Stomach (tissue), 8 donors: ENCODE measurements at regions not wholly inside any gene's neighbourhood (a gene's known extent, or its start where the extent isn't known, plus 50 kb on each side); places are given as distances from the start of the nearest gene placed in this dataset.

ENCODE experiments used
- DNase-seq, 2 donors: peaks; one replicate each; pipeline versions ENCODE4 v3.0.0 to v3.0.0-alpha.2; 2013 to 2019
- H3K27ac ChIP-seq, 5 donors: fragments of 200-600 bp in 4 of 5; sonication (generic) in 4 of 5; one replicate each; pipeline ENCODE4 v1.5.1; 2013 to 2019; ENCODE audit warnings: mild to moderate bottlenecking in 1 of 5, moderate library complexity in 1 of 5
- H3K27me3 ChIP-seq, 3 donors: fragments of 200-600 bp; sonication (generic); one replicate each; pipeline ENCODE4 v1.5.1; 2017 to 2019; ENCODE audit warnings: mixed run types in 1 of 3
- H3K36me3 ChIP-seq, 4 donors: fragments of 200-600 bp; sonication (generic); 1 replicate in 3 of 4; 2 replicates in 1 of 4; pipeline ENCODE4 v1.5.1; 2016 to 2019
- H3K4me1 ChIP-seq, 4 donors: fragments of 200-600 bp; sonication (generic); one replicate each; pipeline ENCODE4 v1.5.1; 2016 to 2019
- H3K4me3 ChIP-seq, 4 donors: fragments of 200-600 bp; sonication (generic) in 3 of 4; one replicate each; pipeline ENCODE4 v1.5.1; 2016 to 2019; ENCODE audit warnings: mild to moderate bottlenecking in 1 of 4
- H3K9me3 ChIP-seq, 4 donors: fragments of 200-600 bp; sonication (generic); one replicate each; pipeline ENCODE4 v1.5.1; 2016 to 2019
- EP300 ChIP-seq: sonication (generic); formaldehyde crosslinking; IDR thresholded peaks from one replicate; pipeline ENCODE4 v1.6.1; 2017; ENCODE audit warnings: antibody characterized with exemption
- POLR2A ChIP-seq, 4 donors: fragments of 450-650 bp; IDR thresholded peaks; one replicate each; pipeline ENCODE4 v1.6.1; 2016; ENCODE audit warnings: antibody characterized with exemption in 4 of 4, control low read depth in 2 of 4, mild to moderate bottlenecking in 1 of 4, moderate library complexity in 1 of 4
- POLR2AphosphoS5 ChIP-seq, 3 donors: sonication (generic); formaldehyde crosslinking; IDR thresholded peaks; one replicate each; pipeline ENCODE4 v1.6.1; 2016; ENCODE audit warnings: antibody characterized with exemption in 3 of 3
- WGBS, 5 donors: extraction: QIAGEN DNeasy Blood & Tissue Kit in 3 of 5; methylation state at CpG; one replicate each; pipeline versions ENCODE4 v1.1.5 to v1.1.7; 2013 to 2018; 5-methylcytosine and 5-hydroxymethylcytosine counted together
- intact Hi-C: fragments of 100-400 bp; cut with DNase I; formaldehyde crosslinking; loops from one replicate; pipeline ENCODE4 v1.15.1; 2023; ENCODE audit warnings: low total_unique reads
- TF ChIP-seq, protein P1 (sequence below), 7 experiments: fragments of 450-650 bp in 4 of 7; fragments of 200-600 bp in 3 of 7; sonication (generic) in 3 of 7; IDR thresholded peaks; one replicate each; pipeline ENCODE4 v1.5.1; 2016 to 2019; ENCODE audit warnings: antibody characterized with exemption in 7 of 7, control low read depth in 2 of 7, mild to moderate bottlenecking in 1 of 7
- donor health status: healthy with polysubstance abuse.
- donor health status: Bipolar disorder and iron deficiency.
- donor health status: healthy.

DNA sequence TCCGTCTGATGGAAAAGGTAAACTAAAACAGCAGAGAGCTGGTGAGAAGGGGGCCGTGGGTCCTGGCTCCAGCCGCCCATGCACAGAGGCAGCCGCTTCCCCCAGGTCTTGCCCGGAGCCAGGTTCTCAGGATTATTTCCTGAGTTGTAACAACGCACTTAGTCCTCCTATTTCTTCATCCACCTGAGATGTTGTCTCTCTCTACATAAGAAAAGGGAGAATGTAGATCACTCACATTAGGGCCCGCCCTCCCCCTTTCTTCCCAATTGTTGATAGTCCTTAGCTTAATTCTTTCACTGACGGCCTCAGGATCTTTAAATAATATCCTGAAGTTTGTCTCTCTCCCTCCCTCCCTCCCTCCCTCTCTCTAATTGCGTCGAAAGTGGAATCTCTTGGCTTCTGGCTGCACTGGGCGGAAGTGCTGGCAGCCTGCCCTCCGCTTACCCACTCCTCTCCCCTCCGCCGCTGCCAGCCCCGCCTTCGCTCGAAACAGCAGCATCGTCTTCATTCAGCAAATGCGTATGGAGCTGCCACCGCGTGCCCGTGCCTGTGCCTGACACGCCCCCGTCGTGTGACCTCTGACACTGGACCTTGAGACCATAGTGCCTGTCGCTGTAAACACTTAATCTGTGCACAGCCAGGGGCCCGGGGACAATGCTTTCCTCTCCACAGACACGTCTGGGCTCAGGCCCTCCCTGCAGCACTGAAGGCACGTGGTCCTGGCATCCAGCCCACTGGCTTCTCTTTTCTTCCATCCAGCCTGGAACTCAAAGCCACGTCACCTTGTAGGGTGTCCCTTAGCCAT lies 174.5 kb upstream of the PPP2R2D start:
- Histone ChIP-seq H3K27ac (no peak overlapping the region), H3K9me3 (no peaks in the 10 kb centered on the region), H3K4me3 (peak overlapping the region in 3 of 4 donors; percentile 1 to 12 (median 11)), H3K36me3 (no peaks in the 10 kb centered on the region), H3K27me3 (peaks cover 0 to 22% (median 0%) of the 10 kb centered on the region in 3 donors), H3K4me1 (peaks cover 0 to 12% (median 10%) of the 10 kb centered on the region in 4 donors)
- DNase-seq = peak; percentile 43 to 90
- TF ChIP-seq, protein P1, sequence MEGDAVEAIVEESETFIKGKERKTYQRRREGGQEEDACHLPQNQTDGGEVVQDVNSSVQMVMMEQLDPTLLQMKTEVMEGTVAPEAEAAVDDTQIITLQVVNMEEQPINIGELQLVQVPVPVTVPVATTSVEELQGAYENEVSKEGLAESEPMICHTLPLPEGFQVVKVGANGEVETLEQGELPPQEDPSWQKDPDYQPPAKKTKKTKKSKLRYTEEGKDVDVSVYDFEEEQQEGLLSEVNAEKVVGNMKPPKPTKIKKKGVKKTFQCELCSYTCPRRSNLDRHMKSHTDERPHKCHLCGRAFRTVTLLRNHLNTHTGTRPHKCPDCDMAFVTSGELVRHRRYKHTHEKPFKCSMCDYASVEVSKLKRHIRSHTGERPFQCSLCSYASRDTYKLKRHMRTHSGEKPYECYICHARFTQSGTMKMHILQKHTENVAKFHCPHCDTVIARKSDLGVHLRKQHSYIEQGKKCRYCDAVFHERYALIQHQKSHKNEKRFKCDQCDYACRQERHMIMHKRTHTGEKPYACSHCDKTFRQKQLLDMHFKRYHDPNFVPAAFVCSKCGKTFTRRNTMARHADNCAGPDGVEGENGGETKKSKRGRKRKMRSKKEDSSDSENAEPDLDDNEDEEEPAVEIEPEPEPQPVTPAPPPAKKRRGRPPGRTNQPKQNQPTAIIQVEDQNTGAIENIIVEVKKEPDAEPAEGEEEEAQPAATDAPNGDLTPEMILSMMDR (IDR thresholded peaks at IDR 0.05) = no peak
- TF ChIP-seq POLR2AphosphoS5 (IDR thresholded peaks at IDR 0.05) (no peak), POLR2A (IDR thresholded peaks at IDR 0.05) (no peak), EP300 (no peak)
- intact Hi-C loops = no loop called here
- 16 to 28% (median 18%) methylated on average over 30 of the region's 30 CpGs for WGBS, 5 donors

GRCh38 chr10:131726967-131727366 lies 173.8 kb upstream of the PPP2R2D start:
- H3K4me3 ChIP-seq = no peak overlapping the region
- 70 to 82% (median 79%) methylated on average over 13 to 14 of the region's 14 CpGs for WGBS, 5 donors
- TF ChIP-seq POLR2A (IDR thresholded peaks at IDR 0.05) (no peak), EP300 (no peak), POLR2AphosphoS5 (IDR thresholded peaks at IDR 0.05) (no peak)
- TF ChIP-seq, protein P1 (IDR thresholded peaks at IDR 0.05) = no peak
- peaks cover 0 to 12% (median 10%) of the 10 kb centered on the region in 4 donors for H3K4me1 ChIP-seq
- peaks cover 0 to under 1% (median under 1%) of the 10 kb centered on the region in 4 donors for H3K9me3 ChIP-seq
- DNase-seq = peak; percentile 5 to 20
- H3K27me3 ChIP-seq = peaks cover 0 to 22% (median 0%) of the 10 kb centered on the region in 3 donors
- no peak overlapping the region for H3K27ac ChIP-seq
- intact Hi-C loops = no loop called here
- H3K36me3 ChIP-seq = no peaks in the 10 kb centered on the region

DNA sequence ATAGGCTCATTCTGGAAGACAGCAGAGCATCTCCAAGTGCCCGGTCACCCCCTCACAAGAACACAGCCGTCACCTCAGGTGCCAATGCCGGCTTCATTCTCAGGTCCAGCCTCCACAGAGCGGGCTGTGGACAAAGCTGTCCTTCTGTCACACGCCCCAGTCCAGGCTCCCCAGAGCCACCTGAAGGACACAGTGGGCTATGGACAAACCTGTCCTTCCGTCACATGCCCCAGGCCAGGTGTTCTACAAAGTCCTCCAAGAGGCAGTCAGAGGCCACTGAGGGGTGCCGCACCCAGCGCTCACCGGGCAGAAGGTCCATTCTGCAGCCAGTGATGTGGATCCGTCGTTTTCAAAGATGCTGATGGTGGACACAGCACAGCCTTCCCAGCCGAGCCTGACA lies 173.2 kb upstream of the PPP2R2D start:
- Histone ChIP-seq H3K36me3 (no peaks in the 10 kb centered on the region), H3K4me1 (peaks cover 0 to 12% (median 10%) of the 10 kb centered on the region in 4 donors), H3K27ac (no peak overlapping the region), H3K4me3 (no peak overlapping the region), H3K27me3 (peaks cover 0 to 22% (median 0%) of the 10 kb centered on the region in 3 donors), H3K9me3 (peaks cover 0 to 6% (median 6%) of the 10 kb centered on the region in 4 donors)
- WGBS, 5 donors = 94 to 97% (median 95%) methylated on average over 9 to 12 of the region's 12 CpGs
- TF ChIP-seq POLR2A (IDR thresholded peaks at IDR 0.05) (no peak), EP300 (no peak), POLR2AphosphoS5 (IDR thresholded peaks at IDR 0.05) (no peak)
- TF ChIP-seq, protein P1 (IDR thresholded peaks at IDR 0.05) = no peak
- peak in 1 of 2 donors; percentile 23 for DNase-seq
- intact Hi-C loops = no loop called here

DNA sequence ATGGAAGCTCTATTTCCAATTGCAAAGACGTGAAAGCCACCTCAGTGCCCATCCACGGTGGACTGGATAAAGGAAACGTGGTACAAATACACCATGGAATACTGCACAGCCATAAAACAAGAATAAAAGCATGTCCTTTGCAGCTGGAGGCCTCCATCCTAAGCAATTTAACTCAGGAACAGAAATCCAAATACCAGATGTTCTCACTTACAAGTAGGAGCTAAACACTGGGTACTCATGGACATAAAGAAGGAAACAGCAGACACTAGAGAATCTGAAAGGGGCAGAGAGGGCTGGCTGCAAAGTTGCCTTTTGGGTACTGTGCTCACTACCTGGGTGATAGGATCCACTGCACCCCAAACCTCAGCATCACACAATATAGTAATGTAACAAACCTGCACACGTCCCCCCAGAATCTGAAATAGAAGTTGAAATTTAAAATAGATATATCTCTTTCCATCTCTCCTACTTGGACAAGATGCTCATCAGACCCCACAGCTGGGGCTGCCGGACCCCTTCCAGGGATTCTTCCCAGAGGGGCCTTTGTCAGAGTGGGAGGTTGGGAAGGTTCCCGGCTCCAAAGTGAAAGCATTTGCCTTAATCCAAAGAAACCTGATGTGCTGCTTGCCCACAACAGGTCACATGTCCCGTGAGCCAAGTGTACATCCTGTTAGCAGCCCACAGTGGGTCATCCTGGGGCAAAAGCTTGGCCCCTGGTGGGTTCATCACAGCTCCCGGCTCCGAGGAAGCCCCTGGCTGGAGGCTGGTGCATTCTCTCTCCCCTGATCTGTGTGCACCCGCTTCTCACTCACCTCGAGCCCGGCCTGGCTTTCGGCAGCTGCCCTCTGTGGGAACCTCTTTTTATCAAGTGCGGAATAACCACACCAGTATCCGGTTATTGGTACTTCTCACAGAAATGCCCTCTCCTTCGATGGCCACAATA lies 172.3 kb upstream of the PPP2R2D start:
- Histone ChIP-seq H3K4me1 (peaks cover 0 to 12% (median 10%) of the 10 kb centered on the region in 4 donors), H3K9me3 (peaks cover 0 to 15% (median 13%) of the 10 kb centered on the region in 4 donors), H3K4me3 (no peak overlapping the region), H3K27me3 (peaks cover 0 to 12% (median 0%) of the 10 kb centered on the region in 3 donors), H3K36me3 (no peaks in the 10 kb centered on the region), H3K27ac (no peak overlapping the region)
- WGBS, 5 donors = 74 to 88% (median 78%) methylated on average over 13 to 16 of the region's 16 CpGs
- peak in 1 of 2 donors; percentile 20 for DNase-seq
- TF ChIP-seq POLR2AphosphoS5 (IDR thresholded peaks at IDR 0.05) (no peak), POLR2A (IDR thresholded peaks at IDR 0.05) (no peak), EP300 (no peak)
- TF ChIP-seq, protein P1 (IDR thresholded peaks at IDR 0.05) = no peak
- intact Hi-C loops = no loop called here
